ENCODE measurements at regions not wholly inside any gene's neighbourhood (a gene's known extent, or its start where the extent isn't known, plus 50 kb on each side); places are given as distances from the start of the nearest gene placed in this dataset.

- no peaks in the 10 kb centered on the region for H3K36me3 Mint-ChIP-seq (ENCODE audit: low read depth)
- H3K9me3 Mint-ChIP-seq: peaks cover 8% of the 10 kb centered on the region
- no peak overlapping the region for H3K27ac Mint-ChIP-seq
- H3K27me3 Mint-ChIP-seq (ENCODE audit: low read depth, poor library complexity): peaks cover 7% of the 10 kb centered on the region
- no peak for TF ChIP-seq CTCF (IDR thresholded peaks at IDR 0.05)
- no peak for DNase-seq
- H3K4me3 Mint-ChIP-seq: no peak overlapping the region
- peaks cover 38% of the 10 kb centered on the region for H3K4me1 Mint-ChIP-seq
These were observed 159.3 kb downstream of the SYK start for GRCh38 chr9:90960941-90961340.

GRCh38 chr9:90961375-90961774 is 159.8 kb downstream of the SYK start:
- H3K36me3 Mint-ChIP-seq (ENCODE audit: low read depth): no peaks in the 10 kb centered on the region
- H3K27me3 Mint-ChIP-seq (ENCODE audit: low read depth, poor library complexity): peaks cover 7% of the 10 kb centered on the region
- no peak for DNase-seq
- H3K9me3 Mint-ChIP-seq: peaks cover 8% of the 10 kb centered on the region
- no peak overlapping the region for H3K27ac Mint-ChIP-seq
- H3K4me1 Mint-ChIP-seq: peaks cover 43% of the 10 kb centered on the region
- no peak overlapping the region for H3K4me3 Mint-ChIP-seq
- no peak for TF ChIP-seq CTCF (IDR thresholded peaks at IDR 0.05)

GRCh38 chr9:90964101-90965020 is 162.7 kb downstream of the SYK start:
- TF ChIP-seq CTCF (IDR thresholded peaks at IDR 0.05): no peak
- Mint-ChIP-seq H3K36me3 (ENCODE audit: low read depth) (no peaks in the 10 kb centered on the region), H3K27ac (peak overlapping the region; percentile 74), H3K27me3 (ENCODE audit: low read depth, poor library complexity) (peaks cover 7% of the 10 kb centered on the region), H3K9me3 (peaks cover 8% of the 10 kb centered on the region), H3K4me1 (peaks cover 58% of the 10 kb centered on the region), H3K4me3 (peak overlapping the region; percentile 59)
- DNase-seq: peak; percentile 30

GRCh38 chr9:90965226-90966030 is 163.8 kb downstream of the SYK start:
- Mint-ChIP-seq H3K36me3 (ENCODE audit: low read depth) (no peaks in the 10 kb centered on the region), H3K4me1 (peaks cover 58% of the 10 kb centered on the region), H3K27ac (peak overlapping the region; percentile 82), H3K4me3 (no peak overlapping the region), H3K27me3 (ENCODE audit: low read depth, poor library complexity) (peaks cover 7% of the 10 kb centered on the region), H3K9me3 (peaks cover 8% of the 10 kb centered on the region)
- no peak for DNase-seq
- no peak for TF ChIP-seq CTCF (IDR thresholded peaks at IDR 0.05)

- no peak for DNase-seq
- H3K4me3 Mint-ChIP-seq: no peak overlapping the region
- TF ChIP-seq CTCF (IDR thresholded peaks at IDR 0.05): no peak
- peaks cover 56% of the 10 kb centered on the region for H3K4me1 Mint-ChIP-seq
- H3K9me3 Mint-ChIP-seq: peaks cover 8% of the 10 kb centered on the region
- peaks cover 7% of the 10 kb centered on the region for H3K27me3 Mint-ChIP-seq (ENCODE audit: low read depth, poor library complexity)
- no peaks in the 10 kb centered on the region for H3K36me3 Mint-ChIP-seq (ENCODE audit: low read depth)
- H3K27ac Mint-ChIP-seq: peak overlapping the region; percentile 29
These were observed 164.3 kb downstream of the SYK start for GRCh38 chr9:90966031-90966290.

Data from nephron progenitor cell (in vitro differentiated cells).